IPS-11a (cell line): ENCODE measurements at regions not wholly inside any gene's neighbourhood (a gene's known extent, or its start where the extent isn't known, plus 50 kb on each side); places are given as distances from the start of the nearest gene placed in this dataset.
"Not testable (repeated sequence)": the region's sequence is repeated elsewhere in the genome, so short reads cannot be mapped to it uniquely, and the experiment has no call there.

ENCODE experiments used
- H3K4me3 ChIP-seq: one replicate; pipeline ENCODE4 v1.5.1; 2013; ENCODE audit warnings: low read depth, low read length, control low read depth

GRCh38 chr3:110900576-110900975 is 171.0 kb upstream of the NECTIN3 start:
- no peak overlapping the region for H3K4me3 ChIP-seq

DNA sequence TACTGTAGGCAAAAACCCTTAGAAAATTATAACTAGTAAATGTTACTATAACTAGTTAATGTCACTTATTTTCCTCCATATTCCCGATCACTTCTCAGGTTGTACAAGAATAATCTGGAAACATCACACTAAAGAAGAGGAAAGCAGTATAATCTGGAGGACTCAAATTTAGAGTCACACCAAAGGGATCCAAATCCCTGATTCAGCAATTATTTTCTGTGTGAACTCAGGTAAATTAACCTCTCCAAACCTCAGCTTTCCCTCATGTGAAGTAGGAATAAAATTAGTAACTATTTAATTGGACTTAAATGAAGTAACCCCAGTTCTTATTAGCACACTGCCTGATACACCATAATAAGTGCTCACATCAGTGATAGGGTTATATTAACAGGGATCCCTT is 170.1 kb upstream of the NECTIN3 start:
- no peak overlapping the region for H3K4me3 ChIP-seq

- H3K4me3 ChIP-seq, result no peak overlapping the region
Measured at GRCh38 chr3:110902453-110903085, 169.0 kb upstream of the NECTIN3 start.

- no peak overlapping the region for H3K4me3 ChIP-seq
Measured at GRCh38 chr3:110903771-110904519, 167.7 kb upstream of the NECTIN3 start.

- H3K4me3 ChIP-seq, result no peak overlapping the region
Measured at GRCh38 chr3:110904520-110904890, 167.1 kb upstream of the NECTIN3 start.

GRCh38 chr3:110905121-110905520 is 166.5 kb upstream of the NECTIN3 start:
- no peak overlapping the region for H3K4me3 ChIP-seq

DNA sequence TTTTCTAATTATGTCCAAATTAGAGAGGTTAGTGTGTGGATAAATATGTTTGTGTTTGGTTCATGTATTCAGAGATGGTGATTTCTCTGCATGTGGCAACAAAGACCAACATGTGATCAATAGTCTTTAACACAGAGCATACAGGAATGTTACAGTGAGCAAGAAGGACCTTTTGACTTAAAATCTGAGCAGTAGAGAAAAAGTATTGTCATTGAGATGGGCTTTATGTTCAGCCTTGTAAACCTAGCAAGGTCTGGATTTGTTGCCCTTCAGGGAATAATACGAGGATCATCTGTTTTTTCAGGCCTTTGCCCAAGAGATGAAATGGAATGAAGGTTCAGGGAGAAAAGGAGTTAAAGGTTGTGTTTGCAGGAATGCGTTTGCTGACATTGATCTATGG is 161.8 kb upstream of the NECTIN3 start:
- no peak overlapping the region for H3K4me3 ChIP-seq

DNA sequence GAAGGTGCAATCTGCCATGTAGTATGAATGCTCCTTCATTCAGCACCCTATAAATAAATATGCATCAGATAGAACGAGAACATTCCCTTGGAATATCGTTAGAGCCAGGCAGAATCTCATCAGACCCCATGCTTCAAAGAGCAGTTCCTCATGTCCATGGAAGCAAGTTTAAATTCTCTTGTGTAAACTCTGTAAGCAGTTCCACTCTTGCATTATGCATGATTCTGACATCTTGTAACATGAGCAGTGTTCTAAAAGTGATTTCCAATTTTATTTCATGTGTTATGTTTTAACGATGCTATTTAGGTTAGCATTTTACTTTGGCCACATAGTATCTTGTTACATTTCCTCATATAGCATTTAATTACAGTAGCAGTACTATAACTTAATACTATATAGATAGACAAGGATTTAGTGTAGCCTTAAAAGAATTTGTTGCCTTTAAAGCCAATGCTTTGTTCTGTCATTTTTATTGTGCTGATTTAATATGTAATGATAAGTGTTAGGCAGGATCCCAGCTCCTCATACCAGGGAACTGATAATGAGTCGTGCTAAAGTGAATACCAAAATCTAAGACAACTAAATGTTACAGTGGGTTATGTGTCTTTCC is 161.2 kb upstream of the NECTIN3 start:
- H3K4me3 ChIP-seq, result no peak overlapping the region

- H3K4me3 ChIP-seq, result no peak overlapping the region
Measured at GRCh38 chr3:110918963-110919362, 152.7 kb upstream of the NECTIN3 start.

DNA sequence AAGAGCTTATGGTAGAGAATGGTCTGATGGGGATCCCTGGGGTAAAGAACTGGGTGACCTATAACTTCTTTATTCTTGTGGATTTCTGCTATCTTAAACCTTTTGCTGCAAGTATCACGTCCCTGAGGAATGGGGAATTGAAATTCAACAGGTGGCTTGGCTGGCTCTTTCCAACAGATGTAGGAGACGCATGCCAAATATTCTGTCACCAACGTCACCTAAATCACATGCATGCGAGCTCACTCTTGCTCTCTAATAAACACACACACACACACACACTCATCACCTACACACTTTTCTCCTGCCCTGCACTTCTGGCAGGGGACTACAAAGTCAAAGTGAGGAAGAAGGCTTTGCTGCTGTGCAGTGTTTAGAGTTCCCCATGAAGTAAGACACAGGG is 145.8 kb upstream of the NECTIN3 start:
- no peak overlapping the region for H3K4me3 ChIP-seq

GRCh38 chr3:110928016-110928662 is 143.5 kb upstream of the NECTIN3 start:
- no peak overlapping the region for H3K4me3 ChIP-seq

DNA sequence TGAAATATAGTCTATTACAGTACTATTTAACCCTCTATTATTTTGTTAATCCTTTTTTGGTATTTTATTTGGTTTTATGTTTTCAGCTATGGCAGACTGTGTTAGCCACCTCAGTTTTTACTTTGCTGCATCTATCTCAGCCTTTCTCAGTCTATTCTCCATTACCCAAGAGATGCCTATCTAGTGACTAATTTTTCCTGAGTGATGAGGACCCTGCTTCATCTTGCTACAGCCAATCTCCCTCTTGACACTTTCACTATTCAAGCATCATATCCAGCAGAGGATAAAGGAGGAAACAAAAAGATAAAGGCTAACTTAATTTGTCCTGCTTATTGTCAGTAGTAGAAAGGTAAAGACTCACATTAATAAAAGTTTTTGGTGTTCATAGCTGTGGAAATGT is 141.8 kb upstream of the NECTIN3 start:
- no peak overlapping the region for H3K4me3 ChIP-seq

DNA sequence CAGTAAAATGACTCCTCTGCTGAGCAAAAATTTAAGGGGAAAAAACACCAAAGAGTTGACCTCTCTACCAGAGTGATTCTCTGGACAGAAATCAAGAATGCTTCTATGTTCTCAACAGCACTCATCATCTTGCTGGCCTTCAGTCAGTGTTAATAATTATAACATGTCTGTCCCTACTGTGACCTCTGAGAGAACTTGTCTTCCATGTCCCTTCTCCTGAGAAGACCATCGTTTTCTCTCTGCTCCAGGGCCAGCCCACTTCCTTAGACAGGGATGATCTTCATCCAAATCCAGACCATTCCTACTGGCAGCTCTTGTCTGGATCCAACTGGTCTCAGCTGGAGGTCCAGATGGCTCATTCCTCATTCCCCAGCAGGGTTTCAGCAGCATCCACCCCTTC is 139.0 kb upstream of the NECTIN3 start:
- H3K4me3 ChIP-seq, result no peak overlapping the region

DNA sequence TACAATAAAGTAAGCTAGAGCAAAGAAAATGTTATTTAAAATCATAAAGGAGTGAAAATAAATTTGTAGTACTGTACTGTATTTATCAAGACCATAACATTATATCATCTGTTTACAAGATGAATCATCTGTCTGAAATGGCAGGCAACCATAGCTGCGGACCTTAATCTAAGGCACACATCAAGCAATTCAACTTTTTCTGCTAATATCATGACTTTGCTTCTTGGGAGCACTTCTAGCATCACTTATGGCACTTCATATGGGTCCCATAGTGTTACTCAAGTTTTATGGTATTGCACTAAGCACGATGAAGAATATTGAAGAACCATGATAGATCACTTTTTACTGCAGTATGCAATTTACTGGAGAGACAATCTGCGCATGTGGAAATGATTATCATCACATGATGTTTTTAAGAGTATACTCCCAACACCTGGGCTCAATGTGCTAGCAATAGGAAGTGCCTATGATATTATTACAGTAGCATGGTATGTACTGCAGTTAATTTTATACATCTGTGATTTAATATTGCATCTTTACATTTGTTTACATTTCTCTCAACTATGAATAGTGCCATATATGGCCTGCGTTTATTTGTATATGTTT is 137.7 kb upstream of the NECTIN3 start:
- H3K4me3 ChIP-seq, result no peak overlapping the region

DNA sequence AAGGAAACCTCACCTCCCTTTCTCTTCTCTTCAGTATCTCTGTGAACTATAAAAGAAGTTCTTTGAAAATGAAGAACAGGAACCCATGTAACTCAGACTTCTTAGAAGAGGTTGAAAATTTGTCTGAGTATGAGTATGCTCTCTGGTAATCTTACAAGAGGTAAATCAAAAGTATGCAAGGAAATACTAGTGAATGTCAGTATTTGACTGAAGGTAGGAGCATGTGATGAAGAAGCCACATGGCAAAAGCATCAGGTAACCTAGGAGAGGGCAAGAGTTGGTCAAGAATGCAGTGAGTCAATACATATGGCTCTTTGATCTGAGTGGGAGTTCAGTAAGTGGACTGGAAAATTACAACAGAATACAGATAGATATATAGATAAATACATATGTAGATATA is 133.0 kb upstream of the NECTIN3 start:
- no peak overlapping the region for H3K4me3 ChIP-seq

GRCh38 chr3:110940055-110940454 is 131.6 kb upstream of the NECTIN3 start:
- H3K4me3 ChIP-seq, result no peak overlapping the region

DNA sequence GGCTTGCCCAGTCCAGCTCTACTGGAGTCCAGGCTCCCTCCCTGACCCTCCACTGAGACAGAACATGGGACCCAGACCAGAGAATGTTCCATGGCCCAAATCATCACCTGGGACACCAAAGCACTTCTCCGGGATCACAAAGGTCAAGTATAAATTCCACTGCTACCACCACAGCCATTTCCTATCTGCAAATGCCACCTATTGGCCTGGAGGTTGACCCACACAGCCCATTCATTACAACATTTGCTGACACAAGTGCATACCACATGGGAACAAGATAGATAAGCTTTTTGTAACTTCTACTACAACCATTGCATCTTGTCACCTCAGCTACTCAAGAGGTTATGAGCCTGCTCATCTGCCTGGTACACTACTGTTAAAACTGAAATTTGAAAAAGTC is 126.8 kb upstream of the NECTIN3 start:
- H3K4me3 ChIP-seq, result no peak overlapping the region

GRCh38 chr3:110946810-110947209 is 124.8 kb upstream of the NECTIN3 start:
- no peak overlapping the region for H3K4me3 ChIP-seq

DNA sequence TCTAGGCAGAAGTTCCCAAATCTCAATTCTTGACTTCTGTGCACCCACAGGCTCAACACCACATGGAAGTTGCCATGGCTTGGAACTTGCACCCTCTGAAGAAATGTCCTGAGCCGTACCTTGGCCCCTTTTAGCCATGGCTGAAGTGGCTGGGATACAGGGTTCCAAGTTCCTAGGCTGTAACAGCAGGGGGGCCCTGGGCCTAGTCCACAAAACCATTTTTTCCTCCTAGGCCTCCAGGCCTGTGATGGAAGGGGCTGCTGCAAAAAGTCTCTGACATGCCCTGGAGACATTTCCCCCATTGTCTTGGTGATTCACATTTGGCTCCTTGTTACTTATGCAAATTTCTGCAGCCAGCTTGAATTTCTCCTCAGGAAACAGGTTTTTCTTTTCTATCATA is 122.4 kb upstream of the NECTIN3 start:
- not testable (repeated sequence) for H3K4me3 ChIP-seq

- H3K4me3 ChIP-seq, result no peak overlapping the region
Measured at GRCh38 chr3:110955301-110955880, 116.2 kb upstream of the NECTIN3 start.

DNA sequence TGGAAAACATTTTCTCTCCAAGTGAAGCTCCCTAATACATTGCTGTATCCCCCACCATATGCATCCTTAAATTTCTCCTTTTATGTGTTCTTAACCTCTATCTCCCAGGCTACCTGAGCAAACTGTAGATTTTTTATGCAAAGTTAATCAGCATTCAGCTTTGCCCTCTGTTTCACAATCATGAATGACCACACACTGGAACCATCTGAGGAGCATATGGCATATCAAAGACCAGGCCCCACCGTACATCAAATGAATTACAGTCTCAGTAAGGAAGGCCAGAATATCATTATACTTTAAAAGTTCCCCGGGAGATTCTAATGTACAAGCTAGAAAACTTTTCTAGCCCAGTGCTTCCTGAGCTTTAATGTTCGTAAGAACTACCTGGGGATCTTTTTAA is 115.5 kb upstream of the NECTIN3 start:
- no peak overlapping the region for H3K4me3 ChIP-seq
